HCT116 (cell line): ENCODE measurements at regions not wholly inside any gene's neighbourhood (a gene's known extent, or its start where the extent isn't known, plus 50 kb on each side); places are given as distances from the start of the nearest gene placed in this dataset.

Source experiments
- ATAC-seq: fragments of 200-7000 bp; cut with Tn5 transposase; 2 replicates; pipeline ENCODE4 v1.9.1; 2020; ENCODE audit warnings: mild to moderate bottlenecking, moderate library complexity
- BruUV-seq: library from RNA; stranded (reverse); fragments of 400-500 nt; replicated peaks from 2 replicates; lab custom pipeline; 2021; lab: Mats Ljungman, UMichigan
- CTCF ChIA-PET: fragments of 300-600 bp; sonication (Branson Sonifier 250); formaldehyde crosslinking; loops from one replicate; lab custom pipeline; 2021; ENCODE audit warnings: antibody characterized with exemption; lab: Charles Lee
- POLR2A ChIA-PET: fragments of 300-600, 350-600 bp; sonication (Branson Sonifier 250); formaldehyde crosslinking; loops from one replicate; lab custom pipeline; 2021; ENCODE audit warnings: antibody characterized with exemption; lab: Charles Lee
- RAD21 ChIA-PET, 2 experiments: fragments of 300-600 bp; sonication (Branson Sonifier 250); formaldehyde crosslinking; loops; one replicate each; lab custom pipeline; 2023; ENCODE audit warnings: low total read pairs in 2 of 2; ENCODE audit not compliant: uncharacterized antibody in 2 of 2, unreplicated experiment in 2 of 2, low non-redundant PET in 1 of 2; lab: Charles Lee
- DNase-seq: peaks from one replicate; pipeline ENCODE4 v3.0.0-alpha.2; 2010; ENCODE audit warnings: low read depth, low spot score
- H2AFZ ChIP-seq: fragments of 200-600 bp; shearing (Covaris generic), sonication (generic); 2 replicates; pipeline ENCODE4 v1.6.1; 2017; ENCODE audit warnings: low read depth, mixed run types, mixed read lengths, antibody characterized with exemption, low read length; ENCODE audit not compliant: poor library complexity, severe bottlenecking
- H3K27ac ChIP-seq: 2 replicates; pipeline ENCODE4 v1.5.1; 2012; ENCODE audit warnings: low read depth, low read length
- H3K27me3 ChIP-seq: fragments of 200-600 bp; sonication (generic); 2 replicates; pipeline ENCODE4 v1.6.1; 2016; ENCODE audit warnings: mixed run types, low read length, mixed read lengths; ENCODE audit not compliant: insufficient read depth
- H3K36me3 ChIP-seq, 2 experiments: fragments of 200-500 bp in 1 of 2; fragments of 200-600 bp in 1 of 2; sonication (Bioruptor generic) in 1 of 2; sonication (generic) in 1 of 2; 2 replicates each; pipeline versions ENCODE4 v1.5.1 to v1.6.1; 2014 to 2016; ENCODE audit warnings: low read length in 2 of 2, inconsistent platforms in 1 of 2, mixed read lengths in 1 of 2, mixed run types in 1 of 2; ENCODE audit not compliant: insufficient read depth in 2 of 2, control insufficient read depth in 1 of 2
- H3K4me1 ChIP-seq, 2 experiments: fragments of 200-600 bp in 1 of 2; sonication (generic) in 1 of 2; 2 replicates each; pipeline versions ENCODE4 v1.5.1 to v1.6.1; 2012 to 2017; ENCODE audit warnings: low read length in 2 of 2, inconsistent platforms in 1 of 2, mild to moderate bottlenecking in 1 of 2, mixed read lengths in 1 of 2, mixed run types in 1 of 2, moderate library complexity in 1 of 2; ENCODE audit not compliant: insufficient read depth in 2 of 2, control insufficient read depth in 1 of 2
- H3K4me2 ChIP-seq: fragments of 200-600 bp; sonication (generic); 2 replicates; pipeline ENCODE4 v1.6.1; 2017; ENCODE audit warnings: mixed run types, low read length, mixed read lengths
- H3K4me3 ChIP-seq, 2 experiments: fragments of 200-600 bp in 1 of 2; sonication (generic) in 1 of 2; replicated peaks in 1 of 2; 2 replicates each; pipeline ENCODE4 v1.5.1; 2011 to 2016; ENCODE audit warnings: low read length in 2 of 2, control low read depth in 1 of 2, low read depth in 1 of 2, mild to moderate bottlenecking in 1 of 2, mixed read lengths in 1 of 2, mixed run types in 1 of 2
- H3K79me2 ChIP-seq: fragments of 200-600 bp; sonication (generic); 2 replicates; pipeline ENCODE4 v1.6.1; 2017; ENCODE audit warnings: mild to moderate bottlenecking, mixed run types, low read length, moderate library complexity, mixed read lengths; ENCODE audit not compliant: insufficient read depth
- H3K9ac ChIP-seq: fragments of 200-600 bp; sonication (generic); 2 replicates; pipeline ENCODE4 v1.6.1; 2016; ENCODE audit warnings: low read length, mixed read lengths
- H3K9me2 ChIP-seq: fragments of 200-600 bp; sonication (generic), shearing (Covaris generic); 2 replicates; pipeline ENCODE4 v1.6.1; 2017; ENCODE audit warnings: mixed run types, mild to moderate bottlenecking, moderate library complexity; ENCODE audit not compliant: insufficient read depth
- H3K9me3 ChIP-seq, 2 experiments: fragments of 200-500 bp in 1 of 2; fragments of 200-600 bp in 1 of 2; sonication (Bioruptor generic) in 1 of 2; sonication (generic) in 1 of 2; 2 replicates each; pipeline ENCODE4 v1.6.1; 2014 to 2017; ENCODE audit warnings: low read length in 2 of 2, mixed read lengths in 2 of 2, inconsistent platforms in 1 of 2, low read depth in 1 of 2, mild to moderate bottlenecking in 1 of 2, mixed run types in 1 of 2, moderate library complexity in 1 of 2; ENCODE audit not compliant: control insufficient read depth in 1 of 2, insufficient read depth in 1 of 2
- H4K20me1 ChIP-seq: fragments of 200-600 bp; sonication (generic), shearing (Covaris generic); 2 replicates; pipeline ENCODE4 v1.6.1; 2017; ENCODE audit warnings: mixed run types, mild to moderate bottlenecking, moderate library complexity; ENCODE audit not compliant: insufficient read depth
- ATF3 ChIP-seq: IDR thresholded peaks from 2 replicates; pipeline ENCODE4 v1.6.1; 2012
- CEBPB ChIP-seq: IDR thresholded peaks from 2 replicates; pipeline ENCODE4 v1.6.1; 2012; ENCODE audit warnings: low read depth
- EGR1 ChIP-seq: IDR thresholded peaks from 2 replicates; pipeline ENCODE4 v1.6.1; 2012; ENCODE audit warnings: low read depth
- FOSL1 ChIP-seq: IDR thresholded peaks from 2 replicates; pipeline ENCODE4 v1.6.1; 2012; ENCODE audit warnings: low read depth
- JUND ChIP-seq: IDR thresholded peaks from 2 replicates; pipeline ENCODE4 v1.6.1; 2012
- MAX ChIP-seq: IDR thresholded peaks from 2 replicates; pipeline ENCODE4 v1.6.1; 2012
- POLR2A ChIP-seq: IDR thresholded peaks from 2 replicates; pipeline ENCODE4 v1.7.0; 2011; ENCODE audit warnings: borderline replicate concordance; ENCODE audit not compliant: insufficient read depth, insufficient read length; ENCODE audit errors: extremely low read depth
- RAD21 ChIP-seq: IDR thresholded peaks from 2 replicates; pipeline ENCODE4 v1.6.1; 2012; ENCODE audit warnings: low read depth, mild to moderate bottlenecking
- SRF ChIP-seq: IDR thresholded peaks from 2 replicates; pipeline ENCODE4 v1.6.1; 2012; ENCODE audit warnings: low read depth
- ZBTB33 ChIP-seq: IDR thresholded peaks from 2 replicates; pipeline ENCODE4 v1.6.1; 2011; ENCODE audit warnings: mild to moderate bottlenecking, low read length, moderate library complexity; ENCODE audit not compliant: insufficient replicate concordance; ENCODE audit errors: extremely low read depth
- ZFX ChIP-seq: fragments of 450-650 bp; IDR thresholded peaks from 2 replicates; pipeline ENCODE4 v1.6.1; 2017
- intact Hi-C: fragments of 100-400 bp; cut with micrococcal nuclease; formaldehyde crosslinking; loops from 2 replicates; pipeline ENCODE4 v1.10.0; 2022
- TF ChIP-seq, protein P1 (sequence below), 3 experiments: fragments of 200-600 bp in 1 of 3; sonication (generic) in 1 of 3; IDR thresholded peaks in 2 of 3; conservative IDR thresholded peaks in 1 of 3; 2 replicates each; pipeline ENCODE4 v1.5.1; 2012 to 2017; ENCODE audit warnings: low read depth in 2 of 3, low read length in 2 of 3, antibody characterized with exemption in 1 of 3, borderline replicate concordance in 1 of 3, control low read depth in 1 of 3, mild to moderate bottlenecking in 1 of 3, mixed read lengths in 1 of 3, mixed run types in 1 of 3, moderate library complexity in 1 of 3; ENCODE audit not compliant: insufficient read depth in 1 of 3

DNA sequence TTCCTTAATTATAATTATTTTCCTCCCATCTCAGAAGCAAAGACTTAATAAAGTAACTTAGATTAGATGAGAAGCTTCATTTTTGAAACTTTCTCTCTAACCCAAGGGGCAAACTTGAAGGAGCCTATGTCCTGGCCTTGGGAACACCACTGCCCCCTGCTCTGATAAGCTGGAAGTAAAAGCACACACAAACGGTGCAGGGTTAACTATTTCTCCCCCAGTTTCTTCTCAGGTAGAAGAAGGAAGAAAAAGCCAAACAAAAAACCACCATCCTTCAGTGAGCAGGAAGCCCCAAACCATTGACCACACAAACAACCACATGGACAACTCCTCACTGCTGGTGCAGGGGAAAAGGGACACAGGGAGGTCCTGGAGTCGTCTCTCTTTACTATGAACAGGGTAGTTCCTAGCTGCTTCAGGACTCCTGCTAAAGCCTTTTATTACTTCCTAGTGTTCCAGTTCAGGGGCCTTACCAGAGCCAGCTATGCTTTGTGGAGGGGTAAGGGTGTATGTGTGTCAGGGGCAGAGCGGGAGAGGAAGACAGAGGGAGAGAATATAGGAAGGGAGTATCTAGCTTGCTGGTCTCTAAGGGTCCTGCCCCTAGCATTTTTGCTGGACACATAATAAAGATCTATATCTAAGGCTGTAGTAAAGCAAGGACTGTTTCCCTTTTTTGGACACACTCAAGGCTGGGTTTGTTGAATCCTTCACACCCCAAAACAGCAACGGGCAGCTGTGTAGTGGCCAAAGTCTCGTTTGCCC, 94.0 kb upstream of the UMPS start:
- Histone ChIP-seq H3K27ac (no peak overlapping the region), H3K4me3 (no peak overlapping the region)
- intact Hi-C loops = loop anchor here (5.0 kb wide), 1 partner anchor 36 kb away; no protein-coding TSS in a partner anchor
- BruUV-seq = no TSS peak
- TF ChIP-seq SRF = no peak
- no peak for TF ChIP-seq JUND
- TF ChIP-seq RAD21 = no peak
- no peak for TF ChIP-seq FOSL1
- TF ChIP-seq POLR2A = no peak
- no peak for TF ChIP-seq CEBPB
- TF ChIP-seq EGR1 = no peak
- TF ChIP-seq, protein P1, sequence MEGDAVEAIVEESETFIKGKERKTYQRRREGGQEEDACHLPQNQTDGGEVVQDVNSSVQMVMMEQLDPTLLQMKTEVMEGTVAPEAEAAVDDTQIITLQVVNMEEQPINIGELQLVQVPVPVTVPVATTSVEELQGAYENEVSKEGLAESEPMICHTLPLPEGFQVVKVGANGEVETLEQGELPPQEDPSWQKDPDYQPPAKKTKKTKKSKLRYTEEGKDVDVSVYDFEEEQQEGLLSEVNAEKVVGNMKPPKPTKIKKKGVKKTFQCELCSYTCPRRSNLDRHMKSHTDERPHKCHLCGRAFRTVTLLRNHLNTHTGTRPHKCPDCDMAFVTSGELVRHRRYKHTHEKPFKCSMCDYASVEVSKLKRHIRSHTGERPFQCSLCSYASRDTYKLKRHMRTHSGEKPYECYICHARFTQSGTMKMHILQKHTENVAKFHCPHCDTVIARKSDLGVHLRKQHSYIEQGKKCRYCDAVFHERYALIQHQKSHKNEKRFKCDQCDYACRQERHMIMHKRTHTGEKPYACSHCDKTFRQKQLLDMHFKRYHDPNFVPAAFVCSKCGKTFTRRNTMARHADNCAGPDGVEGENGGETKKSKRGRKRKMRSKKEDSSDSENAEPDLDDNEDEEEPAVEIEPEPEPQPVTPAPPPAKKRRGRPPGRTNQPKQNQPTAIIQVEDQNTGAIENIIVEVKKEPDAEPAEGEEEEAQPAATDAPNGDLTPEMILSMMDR (IDR thresholded peaks at IDR 0.05 in 2 of 3, conservative IDR thresholded peaks at IDR 0.05 in 1 of 3; ENCODE audit: borderline replicate concordance in 1 of 3, insufficient read depth in 1 of 3, low read depth in 2 of 3, low read length in 2 of 3) = no peak
- TF ChIP-seq ZBTB33 = no peak
- no peak for TF ChIP-seq ATF3
- TF ChIP-seq ZFX = no peak
- TF ChIP-seq MAX = no peak
- TF ChIP-seq, all 23 proteins: peak for 0
- H3K9me3 ChIP-seq = no peaks in the 10 kb centered on the region
- H3K9me2 ChIP-seq = no peaks in the 10 kb centered on the region
- H3K79me2 ChIP-seq = no peaks in the 10 kb centered on the region
- POLR2A ChIA-PET = no interaction called here
- H3K4me2 ChIP-seq = no peak overlapping the region
- H3K4me1 ChIP-seq = no peaks in the 10 kb centered on the region
- no peak overlapping the region for H2AFZ ChIP-seq
- RAD21 ChIA-PET = no interaction called here
- CTCF ChIA-PET = no interaction called here
- H3K36me3 ChIP-seq = no peaks in the 10 kb centered on the region
- ATAC-seq (no peak), DNase-seq (no peak)
- no peaks in the 10 kb centered on the region for H3K27me3 ChIP-seq
- H4K20me1 ChIP-seq = no peaks in the 10 kb centered on the region
- no peak overlapping the region for H3K9ac ChIP-seq
